ENCODE measurements at regions not wholly inside any gene's neighbourhood (a gene's known extent, or its start where the extent isn't known, plus 50 kb on each side); places are given as distances from the start of the nearest gene placed in this dataset.

DNA sequence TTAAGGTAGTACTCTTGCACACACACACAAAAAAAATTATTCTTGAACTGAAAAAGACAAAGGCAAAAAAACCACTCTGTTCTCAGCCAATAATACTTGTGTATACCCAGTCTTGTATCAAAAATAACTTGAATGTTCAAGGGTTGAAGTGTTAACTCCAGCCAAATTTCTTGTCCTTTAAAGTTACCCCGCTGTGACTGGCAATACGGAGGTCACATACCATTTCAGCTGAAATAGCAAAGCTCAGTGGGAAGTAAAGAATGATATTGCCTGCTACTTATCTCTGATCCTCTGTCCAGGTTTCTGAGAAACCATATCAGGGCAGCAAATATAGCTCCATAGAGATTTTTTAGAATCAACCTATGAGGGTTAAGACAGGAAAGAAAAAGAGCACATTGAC, 167.4 kb downstream of the C12orf50 start:
- H3K4me1 Mint-ChIP-seq, result no peaks in the 10 kb centered on the region
- H3K4me3 Mint-ChIP-seq, result no peak overlapping the region
- no peak for DNase-seq
- H3K9me3 Mint-ChIP-seq, result no peaks in the 10 kb centered on the region
- no peaks in the 10 kb centered on the region for H3K27me3 Mint-ChIP-seq
- ATAC-seq, result no peak
- H3K27ac Mint-ChIP-seq, result no peak overlapping the region

DNA sequence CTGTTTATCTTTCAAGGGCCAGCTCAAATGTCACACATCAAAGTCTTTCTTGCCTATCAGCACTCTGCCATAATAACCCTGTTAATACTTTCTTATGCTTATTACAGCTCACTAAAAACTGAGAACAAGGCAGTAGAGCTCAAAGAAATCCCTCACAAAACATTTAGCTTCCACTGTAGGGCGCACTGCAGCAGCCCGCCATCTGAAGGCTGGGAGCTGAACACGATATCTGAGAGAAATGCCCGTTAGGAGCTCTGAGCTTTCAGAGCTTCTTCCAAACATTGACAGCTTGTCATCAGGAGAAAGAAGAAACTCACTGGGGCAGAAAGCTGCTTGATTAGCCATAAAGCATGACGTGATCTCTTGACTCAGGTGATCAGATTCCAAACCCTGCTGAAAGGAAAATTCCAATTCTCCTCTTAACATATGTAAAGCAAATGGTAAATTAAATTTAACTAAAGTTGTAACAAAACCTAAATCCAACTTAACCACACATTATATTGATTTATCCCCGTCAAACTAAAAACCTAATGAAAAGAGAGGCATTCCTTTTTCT, 175.7 kb downstream of the C12orf50 start:
- H3K27ac Mint-ChIP-seq, result no peak overlapping the region
- H3K27me3 Mint-ChIP-seq, result no peaks in the 10 kb centered on the region
- ATAC-seq (no peak), DNase-seq (no peak)
- no peaks in the 10 kb centered on the region for H3K4me1 Mint-ChIP-seq
- H3K4me3 Mint-ChIP-seq, result no peak overlapping the region
- H3K9me3 Mint-ChIP-seq, result no peaks in the 10 kb centered on the region

DNA sequence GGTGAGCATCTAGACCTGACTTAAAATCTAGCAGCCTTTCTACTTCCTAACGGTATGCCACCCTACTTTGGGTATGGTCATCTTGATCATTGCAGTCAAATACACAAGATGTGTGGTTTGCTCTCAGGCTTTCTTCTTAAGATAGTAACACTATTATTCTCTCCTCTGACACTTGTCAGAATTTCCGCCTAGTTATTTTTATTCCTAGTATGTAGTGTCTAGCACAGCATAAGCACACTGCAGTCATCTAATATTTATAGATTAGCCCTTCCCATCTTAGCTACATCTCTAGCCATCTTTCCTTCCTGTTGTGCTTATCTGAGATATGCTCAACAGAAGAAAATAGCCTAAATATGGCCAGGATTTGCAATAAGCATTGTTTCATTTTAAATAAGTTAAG, 180.1 kb downstream of the C12orf50 start:
- Mint-ChIP-seq H3K4me3 (no peak overlapping the region), H3K4me1 (no peaks in the 10 kb centered on the region), H3K27ac (no peak overlapping the region), H3K27me3 (peaks cover 8% of the 10 kb centered on the region), H3K9me3 (no peaks in the 10 kb centered on the region)
- DNase-seq (no peak), ATAC-seq (no peak)

DNA sequence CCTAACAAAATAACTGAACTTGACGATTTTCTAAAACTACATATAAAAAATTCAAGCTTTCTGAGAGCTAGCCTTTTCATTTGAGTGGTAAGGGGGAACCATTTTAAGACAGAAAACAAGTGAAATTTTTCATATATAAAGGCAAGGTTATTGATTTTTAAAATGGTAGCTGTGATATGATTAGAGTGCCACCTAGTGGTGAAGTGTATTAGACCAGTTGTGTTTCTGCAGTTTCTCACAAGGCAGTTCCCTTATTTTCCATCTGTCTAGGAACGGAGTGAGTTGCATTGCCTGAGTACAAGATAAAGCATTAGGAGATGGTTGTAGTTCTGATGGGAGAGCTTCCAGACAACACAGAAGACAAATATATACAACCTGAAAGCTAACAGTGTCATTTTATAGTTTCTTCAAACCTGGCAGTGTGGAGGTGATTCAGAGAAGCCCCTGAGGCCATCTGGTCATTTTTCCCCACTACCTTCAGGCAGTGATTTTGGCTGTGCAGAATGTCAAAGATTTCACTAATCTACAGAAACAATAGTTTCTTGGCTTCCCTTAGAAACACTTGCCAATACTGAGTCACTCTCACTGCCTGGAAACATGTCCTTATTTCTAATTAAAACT, 180.8 kb downstream of the C12orf50 start:
- ATAC-seq (no peak), DNase-seq (peak in 1 of 2 donors; percentile 15)
- Mint-ChIP-seq H3K9me3 (no peaks in the 10 kb centered on the region), H3K4me3 (no peak overlapping the region), H3K27me3 (peaks cover 8% of the 10 kb centered on the region), H3K4me1 (no peaks in the 10 kb centered on the region), H3K27ac (no peak overlapping the region)

DNA sequence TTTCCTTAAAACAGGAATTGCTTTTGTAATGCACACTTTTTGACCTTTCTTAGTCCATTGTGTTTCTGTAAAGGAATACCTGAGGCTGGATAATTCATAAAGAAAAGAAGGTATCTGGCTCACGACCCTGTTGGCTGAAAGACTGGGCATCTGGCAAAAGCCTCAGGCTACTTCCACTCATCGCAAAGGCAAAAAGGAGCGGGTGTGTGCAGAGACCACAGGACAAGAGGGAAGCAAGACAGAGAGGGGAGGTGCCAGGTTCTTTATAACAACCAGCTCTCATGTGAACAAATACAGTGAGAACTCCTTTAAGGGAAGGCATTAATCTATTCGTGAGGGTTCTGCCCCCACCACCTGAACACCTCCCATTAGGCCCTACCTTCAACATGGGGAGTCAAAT, 182.1 kb downstream of the C12orf50 start:
- no peak overlapping the region for H3K4me3 Mint-ChIP-seq
- ATAC-seq (no peak), DNase-seq (no peak)
- no peaks in the 10 kb centered on the region for H3K4me1 Mint-ChIP-seq
- peaks cover 8% of the 10 kb centered on the region for H3K27me3 Mint-ChIP-seq
- H3K27ac Mint-ChIP-seq, result no peak overlapping the region
- H3K9me3 Mint-ChIP-seq, result no peaks in the 10 kb centered on the region

DNA sequence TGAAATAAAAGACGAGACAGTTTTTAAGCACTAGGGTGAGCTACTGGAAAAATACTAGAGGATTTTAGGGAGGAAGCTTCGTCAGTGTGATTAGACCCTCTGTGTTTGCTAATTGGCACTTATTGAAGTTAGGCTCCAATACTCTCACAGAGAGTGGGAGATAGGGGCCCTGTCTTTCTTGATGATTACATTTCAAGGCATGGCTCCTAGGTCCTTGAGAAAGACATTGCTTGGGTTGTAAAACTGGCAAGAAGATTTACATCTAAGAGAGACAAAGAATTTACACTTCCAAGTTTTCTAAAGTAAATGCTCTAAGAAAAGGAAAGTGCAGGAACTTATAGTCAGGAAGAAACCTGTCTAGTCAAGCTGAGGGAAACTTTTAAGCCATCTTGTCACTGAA, 183.2 kb downstream of the C12orf50 start:
- Mint-ChIP-seq H3K27ac (no peak overlapping the region), H3K4me3 (no peak overlapping the region), H3K27me3 (peaks cover 8% of the 10 kb centered on the region), H3K4me1 (no peaks in the 10 kb centered on the region), H3K9me3 (no peaks in the 10 kb centered on the region)
- DNase-seq (no peak), ATAC-seq (no peak)

DNA sequence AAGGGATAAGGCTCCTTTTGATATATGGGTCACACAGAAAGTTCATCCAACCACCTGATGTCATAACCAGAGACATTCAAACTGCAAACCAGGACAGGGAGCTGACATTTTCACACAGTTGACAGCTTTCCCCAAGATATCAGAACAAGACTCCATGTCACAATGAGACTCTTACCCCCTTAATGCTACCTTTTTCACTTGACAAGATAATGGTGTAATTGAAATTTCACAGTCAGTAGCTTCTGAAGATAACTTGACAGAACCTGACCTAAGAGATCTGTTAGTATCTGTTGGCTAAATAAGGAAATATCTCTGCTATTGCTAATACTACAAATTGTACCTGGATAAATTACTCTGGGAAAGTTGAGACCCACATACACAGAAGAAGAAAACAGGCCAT, 187.3 kb downstream of the C12orf50 start:
- H3K9me3 Mint-ChIP-seq, result no peaks in the 10 kb centered on the region

DNA sequence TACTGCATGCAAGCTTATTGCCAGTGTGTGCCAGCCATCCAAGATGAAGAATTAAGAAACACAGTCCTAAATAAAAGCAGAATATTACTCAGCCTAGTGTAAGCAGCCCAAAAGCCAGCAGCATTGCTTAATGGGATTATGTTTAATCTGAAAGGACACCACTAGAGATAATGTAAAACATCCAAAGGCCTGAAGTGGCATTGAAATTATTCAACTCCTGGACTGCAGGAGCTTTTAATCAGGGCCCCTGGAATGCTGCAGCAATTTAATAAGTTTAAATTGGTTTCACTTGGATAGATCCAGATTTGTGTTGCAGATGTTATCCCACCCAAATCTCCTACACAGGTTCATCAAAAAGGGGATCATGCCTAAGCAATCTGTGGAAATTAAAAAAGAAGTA, 193.0 kb downstream of the C12orf50 start:
- ATAC-seq, result no peak
- no peak for DNase-seq
- Mint-ChIP-seq H3K27ac (no peak overlapping the region), H3K4me1 (no peaks in the 10 kb centered on the region), H3K27me3 (no peaks in the 10 kb centered on the region), H3K9me3 (no peaks in the 10 kb centered on the region), H3K4me3 (no peak overlapping the region)

More for the DNA sequence above, 187.3 kb downstream of the C12orf50 start:
- DNase-seq (no peak), ATAC-seq (no peak)
- Mint-ChIP-seq H3K27me3 (peaks cover 2% of the 10 kb centered on the region), H3K4me3 (no peak overlapping the region), H3K4me1 (no peaks in the 10 kb centered on the region), H3K27ac (no peak overlapping the region)

DNA sequence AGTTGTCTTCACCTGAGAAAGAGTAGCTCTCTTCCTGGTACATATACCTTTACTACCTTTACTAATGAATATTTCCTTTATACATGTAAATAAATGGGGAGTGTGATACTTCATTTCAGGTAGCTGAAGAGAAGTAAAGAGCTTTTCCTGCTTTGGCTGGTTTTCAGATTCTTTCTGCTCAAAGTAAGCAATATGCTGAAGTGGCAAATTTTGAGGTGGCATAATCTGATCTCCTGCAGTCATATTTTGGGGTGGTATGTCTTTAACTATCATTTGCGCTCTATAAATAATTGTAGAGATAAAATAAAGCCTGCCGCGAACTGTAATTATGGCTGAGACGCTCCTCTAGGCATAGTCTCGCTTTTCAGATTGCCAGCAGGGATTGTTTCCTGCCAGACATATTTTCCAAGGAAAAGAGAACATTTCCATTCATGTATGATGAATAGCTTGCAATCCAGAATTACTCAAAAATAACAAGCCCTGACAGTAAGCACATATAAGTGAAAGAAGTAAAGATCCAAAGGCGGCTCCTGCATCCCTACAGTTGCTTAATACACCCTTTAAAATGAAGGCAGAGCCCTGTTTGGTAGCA, 200.7 kb downstream of the C12orf50 start:
- no peaks in the 10 kb centered on the region for H3K9me3 Mint-ChIP-seq
- no peaks in the 10 kb centered on the region for H3K27me3 Mint-ChIP-seq
- H3K4me1 Mint-ChIP-seq, result no peaks in the 10 kb centered on the region
- H3K4me3 Mint-ChIP-seq, result no peak overlapping the region
- ATAC-seq (no peak), DNase-seq (no peak)
- no peak overlapping the region for H3K27ac Mint-ChIP-seq

DNA sequence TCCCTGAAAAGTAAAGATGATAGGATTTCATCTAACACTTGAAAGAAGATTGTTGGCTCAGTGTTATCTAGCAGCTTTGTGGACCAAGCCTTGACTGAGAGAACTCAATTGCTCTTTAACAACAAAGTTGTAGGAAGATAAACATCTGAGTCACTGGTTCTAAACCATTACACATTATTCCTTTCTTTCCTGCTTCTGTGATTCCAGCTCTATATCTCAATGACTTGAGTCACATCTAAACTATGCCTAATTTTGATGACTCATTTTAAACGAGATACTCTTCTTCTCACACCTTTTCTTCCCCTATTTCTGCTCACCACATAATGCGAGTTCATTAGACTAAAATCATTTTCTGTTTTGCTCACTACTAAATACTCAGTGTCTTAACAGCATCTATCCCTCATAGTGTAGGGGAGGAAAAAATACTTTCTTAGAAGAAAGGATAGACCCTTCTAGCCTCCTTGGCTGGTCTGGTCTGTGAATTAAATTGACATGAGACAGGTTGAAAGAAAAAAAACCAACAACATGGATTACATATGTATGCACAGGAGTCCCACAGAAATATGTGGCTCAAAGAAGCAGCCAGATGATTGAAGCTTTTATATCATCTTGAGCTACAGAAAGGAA, 201.4 kb downstream of the C12orf50 start:
- H3K4me1 Mint-ChIP-seq, result no peaks in the 10 kb centered on the region
- no peak for DNase-seq
- no peaks in the 10 kb centered on the region for H3K9me3 Mint-ChIP-seq
- H3K27me3 Mint-ChIP-seq, result no peaks in the 10 kb centered on the region
- no peak for ATAC-seq
- H3K27ac Mint-ChIP-seq, result no peak overlapping the region
- H3K4me3 Mint-ChIP-seq, result no peak overlapping the region

DNA sequence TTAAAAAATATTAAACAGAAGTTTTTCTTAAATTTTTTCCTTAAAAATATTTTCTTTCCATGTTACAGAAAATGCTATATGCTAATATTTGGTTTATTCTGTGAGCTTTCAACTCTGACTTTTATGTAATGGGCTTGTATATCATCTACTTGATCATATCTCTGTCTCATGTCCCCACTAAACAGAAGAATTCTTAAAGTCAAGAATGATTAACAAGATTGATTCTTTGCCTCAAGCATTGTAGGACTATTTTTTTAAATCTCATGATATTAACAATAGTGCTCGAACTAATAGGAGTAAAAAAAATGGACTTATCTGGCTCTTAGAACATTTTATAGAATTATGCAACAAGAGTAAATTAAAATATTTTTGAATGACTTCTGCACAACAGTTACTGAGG, 206.3 kb downstream of the C12orf50 start:
- Mint-ChIP-seq H3K4me3 (no peak overlapping the region), H3K27ac (no peak overlapping the region), H3K27me3 (no peaks in the 10 kb centered on the region), H3K9me3 (no peaks in the 10 kb centered on the region), H3K4me1 (no peaks in the 10 kb centered on the region)
- ATAC-seq, result no peak
- DNase-seq, result no peak

DNA sequence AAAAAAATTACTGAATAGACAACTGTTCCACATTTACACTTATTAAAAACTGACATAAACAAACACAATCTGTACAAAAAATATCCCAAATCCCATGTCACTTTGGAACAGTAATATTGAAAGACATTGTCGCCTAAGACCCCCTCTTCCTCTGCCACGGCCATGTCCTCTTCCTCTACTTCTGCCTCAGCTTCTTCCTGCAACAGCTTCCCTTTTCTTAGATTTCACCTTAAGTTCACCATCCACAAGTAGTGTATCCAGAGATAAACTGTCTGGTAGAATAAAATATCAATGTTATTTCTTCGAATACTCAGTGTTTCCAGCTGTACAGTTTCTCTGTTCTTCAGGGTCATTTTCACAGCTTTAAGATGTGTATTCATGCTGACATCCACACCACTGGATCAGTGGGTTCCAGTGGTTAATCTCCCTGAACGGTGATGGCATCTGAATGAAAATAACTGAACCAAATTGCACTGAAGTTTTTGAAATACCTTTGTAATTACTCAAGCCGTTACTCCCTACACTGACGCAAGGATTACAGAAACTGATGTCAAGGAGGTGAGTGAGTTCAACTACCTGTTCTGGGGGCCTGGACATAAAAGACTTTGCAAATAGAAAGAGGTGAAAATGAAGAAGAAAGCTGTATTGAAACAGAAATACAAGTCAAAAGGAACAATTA, 208.5 kb downstream of the C12orf50 start:
- Mint-ChIP-seq H3K9me3 (no peaks in the 10 kb centered on the region), H3K27me3 (no peaks in the 10 kb centered on the region), H3K4me1 (no peaks in the 10 kb centered on the region), H3K27ac (no peak overlapping the region), H3K4me3 (no peak overlapping the region)
- DNase-seq (no peak), ATAC-seq (no peak)

DNA sequence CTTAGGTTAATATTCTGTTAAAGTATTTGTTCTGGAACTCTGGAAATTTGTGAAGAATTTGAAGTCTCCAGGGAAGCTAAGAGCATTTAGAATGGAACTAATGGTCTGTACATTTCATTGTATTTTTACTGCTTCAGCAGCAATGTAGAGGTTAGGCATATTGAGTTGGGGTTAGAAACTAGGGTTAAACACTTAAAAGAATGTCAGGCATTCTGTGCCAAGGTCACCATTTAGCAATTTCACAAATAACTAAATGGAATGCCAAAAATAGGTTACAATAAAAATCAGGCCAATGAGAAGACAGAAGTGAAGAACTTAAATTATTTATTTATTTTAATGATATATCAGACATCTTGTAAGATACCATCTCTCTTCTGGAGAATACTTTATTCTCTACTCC, 210.8 kb downstream of the C12orf50 start:
- no peaks in the 10 kb centered on the region for H3K4me1 Mint-ChIP-seq
- DNase-seq, result no peak
- no peak for ATAC-seq
- H3K9me3 Mint-ChIP-seq, result no peaks in the 10 kb centered on the region
- no peak overlapping the region for H3K27ac Mint-ChIP-seq
- no peaks in the 10 kb centered on the region for H3K27me3 Mint-ChIP-seq
- H3K4me3 Mint-ChIP-seq, result no peak overlapping the region

DNA sequence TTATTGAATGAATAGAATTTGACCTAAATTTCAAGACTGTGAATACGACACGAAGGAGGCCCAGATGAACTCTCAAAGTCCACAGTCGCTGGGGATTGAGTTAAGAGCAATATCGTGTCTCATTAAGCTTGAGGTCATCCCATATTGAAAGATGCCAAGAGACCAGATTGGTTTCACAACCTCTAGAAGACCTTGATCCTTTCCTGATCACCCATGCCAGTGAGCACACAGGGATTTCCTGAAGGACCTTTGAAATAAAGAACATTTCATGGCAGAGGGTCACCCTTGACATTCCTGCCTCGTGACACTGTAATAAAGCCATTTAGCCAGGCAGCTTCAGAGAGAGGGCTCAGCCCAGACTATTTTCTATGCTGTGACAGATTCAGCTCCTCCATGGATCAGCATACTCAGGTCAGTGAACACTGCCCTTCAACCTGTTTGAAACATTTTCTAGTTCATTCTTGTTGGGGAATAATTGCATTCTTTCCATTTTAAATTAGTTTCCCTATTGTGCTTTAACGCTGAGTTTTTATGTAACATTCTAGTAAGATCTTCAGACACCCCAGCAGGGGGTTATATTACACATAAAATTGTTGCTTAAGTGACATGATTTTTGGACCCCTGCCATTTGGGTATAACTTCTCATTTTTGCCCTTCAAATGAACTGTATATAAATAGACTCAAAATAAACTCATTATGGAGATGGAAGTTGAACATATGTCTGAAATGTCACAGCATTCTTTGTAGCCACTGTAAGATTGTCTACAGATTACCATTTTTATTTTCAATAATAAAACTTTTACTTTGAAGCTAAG, 213.2 kb downstream of the C12orf50 start:
- DNase-seq (no peak), ATAC-seq (no peak)
- Mint-ChIP-seq H3K4me3 (no peak overlapping the region), H3K27me3 (no peaks in the 10 kb centered on the region), H3K9me3 (no peaks in the 10 kb centered on the region), H3K4me1 (no peaks in the 10 kb centered on the region), H3K27ac (no peak overlapping the region)

DNA sequence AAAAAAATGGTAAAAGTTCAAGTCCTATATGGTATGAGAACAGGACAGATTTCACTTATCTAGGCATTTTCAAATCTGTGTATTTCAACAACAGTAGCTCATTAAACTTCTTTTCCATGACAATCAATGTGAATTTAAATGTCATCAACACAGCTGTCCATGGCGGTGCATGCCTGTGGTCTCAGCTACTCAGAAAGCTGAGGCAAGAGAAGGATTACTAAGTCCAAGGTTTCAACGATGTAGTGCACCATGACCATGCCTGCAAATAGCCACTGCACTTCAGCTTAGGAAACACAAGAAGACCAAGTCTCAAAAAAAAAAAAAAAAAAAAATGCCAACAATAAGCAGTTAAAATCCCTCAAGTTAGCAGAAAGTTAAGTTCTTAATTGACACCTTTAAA, 214.6 kb downstream of the C12orf50 start:
- ATAC-seq (no peak), DNase-seq (no peak)
- Mint-ChIP-seq H3K4me3 (no peak overlapping the region), H3K27me3 (no peaks in the 10 kb centered on the region), H3K27ac (no peak overlapping the region), H3K4me1 (no peaks in the 10 kb centered on the region), H3K9me3 (no peaks in the 10 kb centered on the region)
